ENCODE measurements at regions not wholly inside any gene's neighbourhood (a gene's known extent, or its start where the extent isn't known, plus 50 kb on each side); places are given as distances from the start of the nearest gene placed in this dataset.
A peak's percentile ranks its signal among the peaks of the same experiment; 100 is the strongest.

DNA sequence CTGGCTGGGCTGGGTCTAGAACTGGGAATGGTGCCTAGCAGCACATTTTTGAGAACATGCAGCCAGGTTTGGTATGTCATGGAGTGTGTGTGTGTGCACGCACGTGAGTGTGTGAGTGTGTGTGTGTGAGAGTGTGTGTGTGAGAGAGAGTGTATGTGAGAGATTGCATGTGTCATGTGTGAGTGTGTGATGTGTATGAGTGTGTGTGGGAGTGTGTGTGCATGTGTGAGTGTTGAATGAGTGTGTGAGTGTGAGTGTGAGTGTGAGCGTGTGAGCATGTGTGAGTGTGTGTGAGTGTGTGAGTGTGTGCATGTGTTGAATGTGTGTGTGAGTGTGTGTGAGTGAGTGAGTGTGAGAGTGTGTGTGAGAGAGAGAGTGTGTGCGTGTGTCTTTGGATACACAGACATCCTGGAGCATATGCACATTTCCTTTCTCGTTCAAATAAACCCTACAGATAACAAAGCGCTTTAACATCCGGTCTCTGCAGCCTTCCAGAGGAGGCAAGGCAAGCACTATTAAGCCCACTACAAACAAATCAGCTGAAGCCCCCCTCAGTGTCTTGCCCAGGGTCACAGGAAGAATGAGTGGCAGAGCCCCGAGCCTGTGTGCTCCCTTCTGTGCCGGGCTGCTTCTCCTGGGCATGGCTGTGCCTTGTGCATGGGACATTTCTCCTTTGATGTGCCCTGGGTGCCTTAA lies 108.7 kb upstream of the ETV6 start:
- DNase-seq (no peak), ATAC-seq (no peak)
- no TSS peak for BruUV-seq (replicated peaks)
- H4K20me1 ChIP-seq (ENCODE audit: low read length): no peaks in the 10 kb centered on the region
- no peak overlapping the region for H3K27ac ChIP-seq (ENCODE audit: low read length)
- no peak overlapping the region for H3K9ac ChIP-seq (ENCODE audit: low read length)
- no peak overlapping the region for H3K4me2 ChIP-seq (ENCODE audit: low read length)
- H3K4me1 ChIP-seq (ENCODE audit: insufficient read depth, low read length): peaks cover 8% of the 10 kb centered on the region
- ChIA-PET POLR2A (ENCODE audit: unreplicated experiment) (no interaction called here), CTCF (no interaction called here)
- H3K36me3 ChIP-seq (ENCODE audit: low read depth, low read length): no peaks in the 10 kb centered on the region
- H3K4me3 ChIP-seq (ENCODE audit: low read length): no peak overlapping the region
- intact Hi-C loops (cut with micrococcal nuclease): no loop called here
- no peaks in the 10 kb centered on the region for H3K79me2 ChIP-seq (ENCODE audit: low read length)
- H3K9me2 ChIP-seq (replicated peaks; ENCODE audit: low read length): no peaks in the 10 kb centered on the region
- TF ChIP-seq, protein P1, sequence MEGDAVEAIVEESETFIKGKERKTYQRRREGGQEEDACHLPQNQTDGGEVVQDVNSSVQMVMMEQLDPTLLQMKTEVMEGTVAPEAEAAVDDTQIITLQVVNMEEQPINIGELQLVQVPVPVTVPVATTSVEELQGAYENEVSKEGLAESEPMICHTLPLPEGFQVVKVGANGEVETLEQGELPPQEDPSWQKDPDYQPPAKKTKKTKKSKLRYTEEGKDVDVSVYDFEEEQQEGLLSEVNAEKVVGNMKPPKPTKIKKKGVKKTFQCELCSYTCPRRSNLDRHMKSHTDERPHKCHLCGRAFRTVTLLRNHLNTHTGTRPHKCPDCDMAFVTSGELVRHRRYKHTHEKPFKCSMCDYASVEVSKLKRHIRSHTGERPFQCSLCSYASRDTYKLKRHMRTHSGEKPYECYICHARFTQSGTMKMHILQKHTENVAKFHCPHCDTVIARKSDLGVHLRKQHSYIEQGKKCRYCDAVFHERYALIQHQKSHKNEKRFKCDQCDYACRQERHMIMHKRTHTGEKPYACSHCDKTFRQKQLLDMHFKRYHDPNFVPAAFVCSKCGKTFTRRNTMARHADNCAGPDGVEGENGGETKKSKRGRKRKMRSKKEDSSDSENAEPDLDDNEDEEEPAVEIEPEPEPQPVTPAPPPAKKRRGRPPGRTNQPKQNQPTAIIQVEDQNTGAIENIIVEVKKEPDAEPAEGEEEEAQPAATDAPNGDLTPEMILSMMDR (conservative IDR thresholded peaks at IDR 0.05; ENCODE audit: low read depth, low read length): no peak
- TF ChIP-seq EZH2 (IDR thresholded peaks at IDR 0.05; ENCODE audit: low read length, unreplicated experiment) (no peak), EZH2phosphoT487 (IDR thresholded peaks at IDR 0.05; ENCODE audit: borderline replicate concordance, low read length) (no peak)
- no peaks in the 10 kb centered on the region for H3K27me3 ChIP-seq (ENCODE audit: low read length)
- no peaks in the 10 kb centered on the region for H3F3A ChIP-seq (ENCODE audit: low read length, unreplicated experiment)
- no peak overlapping the region for H2AFZ ChIP-seq (ENCODE audit: low read length)
- no peaks in the 10 kb centered on the region for H3K9me3 ChIP-seq (ENCODE audit: low read length)

DNA sequence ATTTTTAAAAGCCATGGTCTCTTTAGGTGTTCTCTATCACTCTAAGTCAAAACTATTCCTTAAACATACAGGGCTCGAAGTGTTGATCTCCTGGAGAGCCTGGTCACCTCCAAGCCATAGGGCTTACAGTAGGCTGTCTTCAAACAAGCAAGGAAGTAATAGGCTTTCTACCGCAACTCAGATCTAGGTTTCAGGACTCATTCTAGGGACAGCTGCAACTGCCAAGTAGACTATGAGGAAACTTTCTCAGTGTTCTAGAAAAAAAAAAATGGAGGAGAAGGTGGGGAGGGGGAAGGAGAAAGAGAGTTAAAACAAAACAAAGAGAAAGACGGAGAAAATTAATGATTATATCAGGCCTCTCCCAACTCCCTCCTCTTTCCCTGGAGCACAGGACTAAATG lies 106.9 kb upstream of the ETV6 start:
- Histone ChIP-seq H3K4me1 (ENCODE audit: insufficient read depth, low read length) (peaks cover 14% of the 10 kb centered on the region), H3K4me2 (ENCODE audit: low read length) (no peak overlapping the region), H3K9me2 (replicated peaks; ENCODE audit: low read length) (no peaks in the 10 kb centered on the region), H4K20me1 (ENCODE audit: low read length) (no peaks in the 10 kb centered on the region), H3K79me2 (ENCODE audit: low read length) (no peaks in the 10 kb centered on the region), H3K36me3 (ENCODE audit: low read depth, low read length) (no peaks in the 10 kb centered on the region), H3K9me3 (ENCODE audit: low read length) (no peaks in the 10 kb centered on the region), H3K9ac (ENCODE audit: low read length) (no peak overlapping the region), H2AFZ (ENCODE audit: low read length) (no peak overlapping the region), H3K27me3 (ENCODE audit: low read length) (no peaks in the 10 kb centered on the region), H3K4me3 (ENCODE audit: low read length) (no peak overlapping the region), H3F3A (ENCODE audit: low read length, unreplicated experiment) (no peaks in the 10 kb centered on the region), H3K27ac (ENCODE audit: low read length) (no peak overlapping the region)
- TF ChIP-seq EZH2 (IDR thresholded peaks at IDR 0.05; ENCODE audit: low read length, unreplicated experiment): no peak
- TF ChIP-seq EZH2phosphoT487 (IDR thresholded peaks at IDR 0.05; ENCODE audit: borderline replicate concordance, low read length): no peak
- TF ChIP-seq, protein P1 (conservative IDR thresholded peaks at IDR 0.05; ENCODE audit: low read depth, low read length): no peak
- CTCF ChIA-PET: no interaction called here
- BruUV-seq (replicated peaks): no TSS peak
- POLR2A ChIA-PET (ENCODE audit: unreplicated experiment): no interaction called here
- ATAC-seq: no peak
- DNase-seq: no peak
- intact Hi-C loops (cut with micrococcal nuclease): no loop called here

DNA sequence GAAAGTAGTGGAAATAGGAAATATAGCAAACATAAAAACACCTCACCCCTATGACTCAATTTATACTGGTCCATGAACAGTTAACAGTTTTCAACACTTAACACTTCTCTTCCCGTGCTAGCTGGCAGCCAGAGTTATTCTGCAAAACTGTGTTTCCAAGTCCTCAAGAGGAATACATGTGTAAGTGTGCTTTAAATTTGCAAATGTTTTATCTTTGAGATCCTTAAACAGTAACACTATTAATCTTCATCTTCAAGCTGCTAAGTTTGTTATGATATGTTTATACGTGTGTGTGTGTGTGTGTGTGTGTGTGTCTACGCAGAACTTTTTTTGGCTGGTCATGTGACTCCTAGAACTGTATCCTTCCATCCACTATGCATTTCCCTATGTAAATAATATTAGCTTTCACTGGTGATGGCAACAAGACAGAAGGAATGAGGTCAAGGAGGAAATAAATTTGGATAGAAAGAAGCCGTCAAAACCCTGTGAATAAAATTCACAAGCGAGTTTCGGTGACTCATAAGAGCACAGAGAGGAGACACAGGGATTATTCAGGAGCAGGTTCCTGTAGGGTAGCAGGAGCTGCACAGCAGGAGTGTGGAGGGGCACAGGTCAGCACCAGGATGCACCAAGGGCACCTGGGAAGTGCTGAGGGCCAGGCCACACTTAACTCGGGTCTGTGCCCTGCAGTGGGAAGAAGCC lies 105.9 kb upstream of the ETV6 start:
- peak; percentile 72 for ATAC-seq

More for the DNA sequence above, 105.9 kb upstream of the ETV6 start:
- no peak overlapping the region for H3K27ac ChIP-seq (ENCODE audit: low read length)
- H3K79me2 ChIP-seq (ENCODE audit: low read length): no peaks in the 10 kb centered on the region
- ChIA-PET CTCF (no interaction called here), POLR2A (ENCODE audit: unreplicated experiment) (interaction anchor here (1.0 kb wide), 1 partner anchor 694 kb away, joined by 10 read pairs; the partner anchor contains the start of gene PRR4)
- peaks cover 14% of the 10 kb centered on the region for H3K4me1 ChIP-seq (ENCODE audit: insufficient read depth, low read length)
- DNase-seq: peak; percentile 41
- intact Hi-C loops (cut with micrococcal nuclease): no loop called here
- no peaks in the 10 kb centered on the region for H3K36me3 ChIP-seq (ENCODE audit: low read depth, low read length)
- TF ChIP-seq, protein P1 (conservative IDR thresholded peaks at IDR 0.05; ENCODE audit: low read depth, low read length): no peak
- TF ChIP-seq EZH2phosphoT487 (IDR thresholded peaks at IDR 0.05; ENCODE audit: borderline replicate concordance, low read length): no peak
- no peak for TF ChIP-seq EZH2 (IDR thresholded peaks at IDR 0.05; ENCODE audit: low read length, unreplicated experiment)
- H3K9ac ChIP-seq (ENCODE audit: low read length): no peak overlapping the region
- H3K27me3 ChIP-seq (ENCODE audit: low read length): no peaks in the 10 kb centered on the region
- H2AFZ ChIP-seq (ENCODE audit: low read length): no peak overlapping the region
- no peak overlapping the region for H3K4me3 ChIP-seq (ENCODE audit: low read length)
- H3F3A ChIP-seq (ENCODE audit: low read length, unreplicated experiment): no peaks in the 10 kb centered on the region
- BruUV-seq (replicated peaks): no TSS peak
- H3K9me3 ChIP-seq (ENCODE audit: low read length): no peaks in the 10 kb centered on the region
- H3K9me2 ChIP-seq (replicated peaks; ENCODE audit: low read length): no peaks in the 10 kb centered on the region
- no peaks in the 10 kb centered on the region for H4K20me1 ChIP-seq (ENCODE audit: low read length)
- peak overlapping the region; percentile 13; the same call in 1 of the 2 replicates for H3K4me2 ChIP-seq (ENCODE audit: low read length)
